ENCODE measurements at regions not wholly inside any gene's neighbourhood (a gene's known extent, or its start where the extent isn't known, plus 50 kb on each side); places are given as distances from the start of the nearest gene placed in this dataset.

- CTCF ChIA-PET = no interaction called here
These were observed 68.8 kb downstream of the SSX7 start for GRCh38 chrX:52585892-52586291.

GRCh38 chrX:52577464-52578173 is 60.8 kb upstream of the XAGE1B start:
- ChIA-PET CTCF (no interaction called here), POLR2A (no interaction called here)
- TF ChIP-seq CTCF (IDR thresholded peaks at IDR 0.05) = no peak
- Mint-ChIP-seq H3K27ac (no peak overlapping the region), H3K27me3 (peaks cover 4% of the 10 kb centered on the region), H3K4me1 (ENCODE audit: low read depth) (peaks cover 4% of the 10 kb centered on the region), H3K9me3 (no peaks in the 10 kb centered on the region), H3K4me3 (no peak overlapping the region), H3K36me3 (ENCODE audit: low read depth) (no peaks in the 10 kb centered on the region)
- no peaks in the 10 kb centered on the region for H3K9me3 ChIP-seq (ENCODE audit: control insufficient read depth in 1 of 2, insufficient read depth in 1 of 2, low read length in 2 of 2)
- peaks cover 0 to 3% of the 10 kb centered on the region in 2 experiments for H3K27me3 ChIP-seq (ENCODE audit: control insufficient read depth in 1 of 2, insufficient read depth in 2 of 2, low read length in 2 of 2)
- ATAC-seq (ENCODE audit: poor library complexity) = no peak
- peaks cover 2% of the 10 kb centered on the region for H3K4me1 ChIP-seq (ENCODE audit: insufficient read depth, low read length)
- DNase-seq = no peak
- H3K27ac ChIP-seq (ENCODE audit: low read depth in 1 of 2, low read length in 2 of 2) = no peak overlapping the region
- H3K36me3 ChIP-seq (ENCODE audit: insufficient read depth, low read length) = no peaks in the 10 kb centered on the region
- intact Hi-C loops (cut with DNase I, micrococcal nuclease) = no loop called here
- no peak overlapping the region for H3K4me3 ChIP-seq (ENCODE audit: low read length)

More at GRCh38 chrX:52585892-52586291, 68.8 kb downstream of the SSX7 start:
- Mint-ChIP-seq H3K27me3 (no peaks in the 10 kb centered on the region), H3K36me3 (ENCODE audit: low read depth) (no peaks in the 10 kb centered on the region), H3K27ac (no peak overlapping the region), H3K4me1 (ENCODE audit: low read depth) (no peaks in the 10 kb centered on the region), H3K9me3 (no peaks in the 10 kb centered on the region), H3K4me3 (no peak overlapping the region)
- ATAC-seq (ENCODE audit: poor library complexity) = no peak
- H3K36me3 ChIP-seq (ENCODE audit: insufficient read depth, low read length) = no peaks in the 10 kb centered on the region
- H3K4me1 ChIP-seq (ENCODE audit: insufficient read depth, low read length) = no peaks in the 10 kb centered on the region
- no peak overlapping the region for H3K4me3 ChIP-seq (ENCODE audit: low read length)
- intact Hi-C loops (cut with DNase I, micrococcal nuclease) = no loop called here
- H3K27ac ChIP-seq (ENCODE audit: low read depth in 1 of 2, low read length in 2 of 2) = no peak overlapping the region
- H3K27me3 ChIP-seq (ENCODE audit: control insufficient read depth in 1 of 2, insufficient read depth in 2 of 2, low read length in 2 of 2) = no peaks in the 10 kb centered on the region
- no peak for TF ChIP-seq CTCF (IDR thresholded peaks at IDR 0.05)
- POLR2A ChIA-PET = no interaction called here
- DNase-seq = no peak
- H3K9me3 ChIP-seq (ENCODE audit: control insufficient read depth in 1 of 2, insufficient read depth in 1 of 2, low read length in 2 of 2) = no peaks in the 10 kb centered on the region

GRCh38 chrX:52576946-52577345 is 60.1 kb upstream of the XAGE1B start:
- Mint-ChIP-seq H3K4me3 (no peak overlapping the region), H3K36me3 (ENCODE audit: low read depth) (no peaks in the 10 kb centered on the region), H3K9me3 (no peaks in the 10 kb centered on the region), H3K4me1 (ENCODE audit: low read depth) (peaks cover 4% of the 10 kb centered on the region), H3K27ac (no peak overlapping the region), H3K27me3 (peaks cover 4% of the 10 kb centered on the region)
- ChIA-PET POLR2A (no interaction called here), CTCF (no interaction called here)
- Histone ChIP-seq H3K27me3 (ENCODE audit: control insufficient read depth in 1 of 2, insufficient read depth in 2 of 2, low read length in 2 of 2) (peaks cover 0 to 3% of the 10 kb centered on the region in 2 experiments), H3K9me3 (ENCODE audit: control insufficient read depth in 1 of 2, insufficient read depth in 1 of 2, low read length in 2 of 2) (no peaks in the 10 kb centered on the region), H3K27ac (ENCODE audit: low read depth in 1 of 2, low read length in 2 of 2) (no peak overlapping the region), H3K4me1 (ENCODE audit: insufficient read depth, low read length) (peaks cover 2% of the 10 kb centered on the region), H3K36me3 (ENCODE audit: insufficient read depth, low read length) (no peaks in the 10 kb centered on the region), H3K4me3 (ENCODE audit: low read length) (no peak overlapping the region)
- DNase-seq (no peak), ATAC-seq (ENCODE audit: poor library complexity) (no peak)
- TF ChIP-seq CTCF (IDR thresholded peaks at IDR 0.05) = no peak
- intact Hi-C loops (cut with DNase I, micrococcal nuclease) = no loop called here

Measured in CD4-positive, alpha-beta T cell (primary cell).